Liver (tissue), 8 donors: ENCODE measurements at regions not wholly inside any gene's neighbourhood (a gene's known extent, or its start where the extent isn't known, plus 50 kb on each side); places are given as distances from the start of the nearest gene placed in this dataset.

Experiments used
- DNase-seq: peaks from one replicate; pipeline ENCODE4 v3.0.0-alpha.2; 2017; ENCODE audit warnings: low spot score
- H3K27ac ChIP-seq, 2 donors: one replicate each; pipeline ENCODE4 v1.7.0; 2013; ENCODE audit warnings: inconsistent platforms in 2 of 2, low read length in 2 of 2, control low read depth in 1 of 2, low read depth in 1 of 2, mild to moderate bottlenecking in 1 of 2
- H3K27me3 ChIP-seq, 4 donors: one replicate each; pipeline versions ENCODE4 v1.6.1 to v1.7.0; 2013; ENCODE audit warnings: low read length in 3 of 4, inconsistent platforms in 1 of 4, mild to moderate bottlenecking in 1 of 4, moderate library complexity in 1 of 4; ENCODE audit not compliant: control insufficient read depth in 4 of 4, insufficient read depth in 4 of 4
- H3K36me3 ChIP-seq, 4 donors: one replicate each; pipeline versions ENCODE4 v1.6.1 to v1.7.0; 2013; ENCODE audit warnings: low read length in 3 of 4, mild to moderate bottlenecking in 3 of 4, low read depth in 1 of 4, moderate library complexity in 1 of 4; ENCODE audit not compliant: control insufficient read depth in 4 of 4, insufficient read depth in 3 of 4
- H3K4me1 ChIP-seq, 4 donors: one replicate each; pipeline versions ENCODE4 v1.6.1 to v1.7.0; 2013; ENCODE audit warnings: low read length in 3 of 4, mild to moderate bottlenecking in 3 of 4, moderate library complexity in 1 of 4; ENCODE audit not compliant: control insufficient read depth in 4 of 4, insufficient read depth in 4 of 4
- H3K4me3 ChIP-seq, 3 donors: one replicate each; pipeline versions ENCODE4 v1.6.1 to v1.7.0; 2013; ENCODE audit warnings: low read length in 3 of 3, control low read depth in 1 of 3, low read depth in 1 of 3, mild to moderate bottlenecking in 1 of 3
- H3K9ac ChIP-seq, 2 donors: one replicate each; pipeline ENCODE4 v1.7.0; 2013; ENCODE audit warnings: low read length in 2 of 2, mild to moderate bottlenecking in 2 of 2, moderate library complexity in 2 of 2, control low read depth in 1 of 2, low read depth in 1 of 2
- H3K9me3 ChIP-seq, 4 donors: one replicate each; pipeline versions ENCODE4 v1.6.1 to v1.7.0; 2013; ENCODE audit warnings: low read length in 3 of 4; ENCODE audit not compliant: control insufficient read depth in 4 of 4
- EGR1 ChIP-seq, 2 donors: IDR thresholded peaks; 2 replicates each; pipeline ENCODE4 v1.6.1; 2016 to 2018; ENCODE audit warnings: antibody characterized with exemption in 2 of 2, low read depth in 2 of 2
- FOXA1 ChIP-seq: IDR thresholded peaks from 2 replicates; pipeline ENCODE4 v1.6.1; 2016; ENCODE audit warnings: antibody characterized with exemption
- FOXA2 ChIP-seq: IDR thresholded peaks from 2 replicates; pipeline ENCODE4 v1.6.1; 2016; ENCODE audit warnings: antibody characterized with exemption
- GABPA ChIP-seq, 2 donors: IDR thresholded peaks in 1 of 2; conservative IDR thresholded peaks in 1 of 2; 2 replicates each; pipeline ENCODE4 v1.6.1; 2016; ENCODE audit warnings: antibody characterized with exemption in 2 of 2, mild to moderate bottlenecking in 1 of 2, moderate library complexity in 1 of 2
- HNF4A ChIP-seq, 2 donors: conservative IDR thresholded peaks; 2 replicates each; pipeline ENCODE4 v1.6.1; 2016; ENCODE audit warnings: antibody characterized with exemption in 2 of 2, mild to moderate bottlenecking in 2 of 2
- HNF4G ChIP-seq: IDR thresholded peaks from 2 replicates; pipeline ENCODE4 v1.6.1; 2016; ENCODE audit warnings: antibody characterized with exemption
- JUND ChIP-seq, 2 donors: IDR thresholded peaks; 2 replicates each; pipeline ENCODE4 v1.6.1; 2016; ENCODE audit warnings: antibody characterized with exemption in 2 of 2
- NR2F2 ChIP-seq: IDR thresholded peaks from 2 replicates; pipeline ENCODE4 v1.6.1; 2016; ENCODE audit warnings: antibody characterized with exemption
- RAD21 ChIP-seq, 2 donors: IDR thresholded peaks; 2 replicates each; pipeline ENCODE4 v1.6.1; 2016; ENCODE audit warnings: antibody characterized with exemption in 2 of 2, mild to moderate bottlenecking in 2 of 2
- RXRA ChIP-seq, 2 donors: IDR thresholded peaks; 2 replicates each; pipeline ENCODE4 v1.6.1; 2017 to 2018; ENCODE audit warnings: antibody characterized with exemption in 2 of 2, mild to moderate bottlenecking in 1 of 2
- SP1 ChIP-seq: IDR thresholded peaks from 2 replicates; pipeline ENCODE4 v1.6.1; 2018; ENCODE audit warnings: antibody characterized with exemption, mild to moderate bottlenecking
- TAF1 ChIP-seq: conservative IDR thresholded peaks from 2 replicates; pipeline ENCODE4 v1.6.1; 2016; ENCODE audit warnings: antibody characterized with exemption, mild to moderate bottlenecking
- YY1 ChIP-seq: IDR thresholded peaks from 2 replicates; pipeline ENCODE4 v1.6.1; 2016; ENCODE audit warnings: antibody characterized with exemption, mild to moderate bottlenecking
- WGBS: extraction: QIAGEN DNeasy Blood & Tissue Kit; methylation state at CpG from one replicate; pipeline ENCODE4 v1.1.7; 2013; 5-methylcytosine and 5-hydroxymethylcytosine counted together
- TF ChIP-seq, protein P1 (sequence below): IDR thresholded peaks from 2 replicates; pipeline ENCODE4 v1.6.1; 2016; ENCODE audit warnings: antibody characterized with exemption
- TF ChIP-seq, protein P2 (sequence below): IDR thresholded peaks from 2 replicates; pipeline ENCODE4 v1.6.1; 2016; ENCODE audit warnings: antibody characterized with exemption, mild to moderate bottlenecking
- TF ChIP-seq, protein P3 (sequence below): IDR thresholded peaks from 2 replicates; pipeline ENCODE4 v1.6.1; 2016; ENCODE audit warnings: antibody characterized with exemption
- TF ChIP-seq, protein P4 (sequence below): fragments of 150-350 bp; IDR thresholded peaks from 2 replicates; pipeline ENCODE4 v1.5.1; 2017; ENCODE audit warnings: improper control_type of control experiment, low read depth, low read length; ENCODE audit not compliant: missing input control
- TF ChIP-seq, protein P5 (sequence below): IDR thresholded peaks from 2 replicates; pipeline ENCODE4 v1.6.1; 2016; ENCODE audit warnings: antibody characterized with exemption
- donor health status: healthy.
- donor health status: healthy.
- donor health status: healthy.
- donor health status: healthy.
- donor health status: healthy.

DNA sequence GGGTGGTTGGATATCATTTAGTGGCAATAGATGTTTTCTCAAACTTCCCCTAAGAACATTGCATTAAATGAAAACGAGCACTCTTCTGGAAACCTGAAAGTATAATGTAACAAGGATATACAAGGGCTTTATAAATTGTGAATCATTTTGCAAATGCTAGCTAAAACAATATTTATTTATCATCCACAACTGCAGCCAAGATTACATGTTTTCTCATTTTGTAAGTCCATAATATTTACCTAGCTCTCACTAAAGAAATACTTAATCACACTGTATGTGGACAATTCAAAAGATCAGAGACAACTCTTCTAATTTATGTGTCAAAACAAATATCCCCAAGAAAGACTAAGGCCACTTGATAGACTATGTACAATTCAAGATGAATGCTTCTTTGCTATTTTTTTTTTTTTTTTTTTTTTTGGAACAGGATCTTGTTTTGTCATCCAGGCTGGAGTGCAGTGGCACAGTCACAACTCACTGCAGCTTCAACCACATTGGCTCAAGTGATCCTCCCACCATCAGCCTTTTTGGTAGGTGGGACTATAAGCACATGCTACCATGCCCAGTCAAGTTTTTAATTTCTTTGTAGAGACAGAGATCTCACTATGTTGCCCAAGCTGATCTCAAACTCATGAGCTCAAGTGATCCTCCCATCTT, 427.7 kb upstream of the THBS1 start:
- no peaks in the 10 kb centered on the region for H3K36me3 ChIP-seq
- TF ChIP-seq FOXA1 (no peak), SP1 (no peak), RXRA (IDR thresholded peaks at IDR 0.05) (no peak), RAD21 (IDR thresholded peaks at IDR 0.05) (no peak), NR2F2 (no peak), GABPA (IDR thresholded peaks at IDR 0.05 in 1 of 2, conservative IDR thresholded peaks at IDR 0.05 in 1 of 2) (no peak), TAF1 (no peak), HNF4G (no peak), FOXA2 (no peak), HNF4A (conservative IDR thresholded peaks at IDR 0.05) (no peak), JUND (IDR thresholded peaks at IDR 0.05) (no peak), EGR1 (IDR thresholded peaks at IDR 0.05; ENCODE audit: low read depth in 2 of 2) (no peak), YY1 (no peak)
- TF ChIP-seq, protein P1, sequence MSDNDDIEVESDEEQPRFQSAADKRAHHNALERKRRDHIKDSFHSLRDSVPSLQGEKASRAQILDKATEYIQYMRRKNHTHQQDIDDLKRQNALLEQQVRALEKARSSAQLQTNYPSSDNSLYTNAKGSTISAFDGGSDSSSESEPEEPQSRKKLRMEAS: no peak
- TF ChIP-seq, protein P2, sequence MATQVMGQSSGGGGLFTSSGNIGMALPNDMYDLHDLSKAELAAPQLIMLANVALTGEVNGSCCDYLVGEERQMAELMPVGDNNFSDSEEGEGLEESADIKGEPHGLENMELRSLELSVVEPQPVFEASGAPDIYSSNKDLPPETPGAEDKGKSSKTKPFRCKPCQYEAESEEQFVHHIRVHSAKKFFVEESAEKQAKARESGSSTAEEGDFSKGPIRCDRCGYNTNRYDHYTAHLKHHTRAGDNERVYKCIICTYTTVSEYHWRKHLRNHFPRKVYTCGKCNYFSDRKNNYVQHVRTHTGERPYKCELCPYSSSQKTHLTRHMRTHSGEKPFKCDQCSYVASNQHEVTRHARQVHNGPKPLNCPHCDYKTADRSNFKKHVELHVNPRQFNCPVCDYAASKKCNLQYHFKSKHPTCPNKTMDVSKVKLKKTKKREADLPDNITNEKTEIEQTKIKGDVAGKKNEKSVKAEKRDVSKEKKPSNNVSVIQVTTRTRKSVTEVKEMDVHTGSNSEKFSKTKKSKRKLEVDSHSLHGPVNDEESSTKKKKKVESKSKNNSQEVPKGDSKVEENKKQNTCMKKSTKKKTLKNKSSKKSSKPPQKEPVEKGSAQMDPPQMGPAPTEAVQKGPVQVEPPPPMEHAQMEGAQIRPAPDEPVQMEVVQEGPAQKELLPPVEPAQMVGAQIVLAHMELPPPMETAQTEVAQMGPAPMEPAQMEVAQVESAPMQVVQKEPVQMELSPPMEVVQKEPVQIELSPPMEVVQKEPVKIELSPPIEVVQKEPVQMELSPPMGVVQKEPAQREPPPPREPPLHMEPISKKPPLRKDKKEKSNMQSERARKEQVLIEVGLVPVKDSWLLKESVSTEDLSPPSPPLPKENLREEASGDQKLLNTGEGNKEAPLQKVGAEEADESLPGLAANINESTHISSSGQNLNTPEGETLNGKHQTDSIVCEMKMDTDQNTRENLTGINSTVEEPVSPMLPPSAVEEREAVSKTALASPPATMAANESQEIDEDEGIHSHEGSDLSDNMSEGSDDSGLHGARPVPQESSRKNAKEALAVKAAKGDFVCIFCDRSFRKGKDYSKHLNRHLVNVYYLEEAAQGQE: no peak
- TF ChIP-seq, protein P3, sequence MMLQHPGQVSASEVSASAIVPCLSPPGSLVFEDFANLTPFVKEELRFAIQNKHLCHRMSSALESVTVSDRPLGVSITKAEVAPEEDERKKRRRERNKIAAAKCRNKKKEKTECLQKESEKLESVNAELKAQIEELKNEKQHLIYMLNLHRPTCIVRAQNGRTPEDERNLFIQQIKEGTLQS: no peak
- TF ChIP-seq, protein P4, sequence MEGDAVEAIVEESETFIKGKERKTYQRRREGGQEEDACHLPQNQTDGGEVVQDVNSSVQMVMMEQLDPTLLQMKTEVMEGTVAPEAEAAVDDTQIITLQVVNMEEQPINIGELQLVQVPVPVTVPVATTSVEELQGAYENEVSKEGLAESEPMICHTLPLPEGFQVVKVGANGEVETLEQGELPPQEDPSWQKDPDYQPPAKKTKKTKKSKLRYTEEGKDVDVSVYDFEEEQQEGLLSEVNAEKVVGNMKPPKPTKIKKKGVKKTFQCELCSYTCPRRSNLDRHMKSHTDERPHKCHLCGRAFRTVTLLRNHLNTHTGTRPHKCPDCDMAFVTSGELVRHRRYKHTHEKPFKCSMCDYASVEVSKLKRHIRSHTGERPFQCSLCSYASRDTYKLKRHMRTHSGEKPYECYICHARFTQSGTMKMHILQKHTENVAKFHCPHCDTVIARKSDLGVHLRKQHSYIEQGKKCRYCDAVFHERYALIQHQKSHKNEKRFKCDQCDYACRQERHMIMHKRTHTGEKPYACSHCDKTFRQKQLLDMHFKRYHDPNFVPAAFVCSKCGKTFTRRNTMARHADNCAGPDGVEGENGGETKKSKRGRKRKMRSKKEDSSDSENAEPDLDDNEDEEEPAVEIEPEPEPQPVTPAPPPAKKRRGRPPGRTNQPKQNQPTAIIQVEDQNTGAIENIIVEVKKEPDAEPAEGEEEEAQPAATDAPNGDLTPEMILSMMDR: no peak
- TF ChIP-seq, protein P5, sequence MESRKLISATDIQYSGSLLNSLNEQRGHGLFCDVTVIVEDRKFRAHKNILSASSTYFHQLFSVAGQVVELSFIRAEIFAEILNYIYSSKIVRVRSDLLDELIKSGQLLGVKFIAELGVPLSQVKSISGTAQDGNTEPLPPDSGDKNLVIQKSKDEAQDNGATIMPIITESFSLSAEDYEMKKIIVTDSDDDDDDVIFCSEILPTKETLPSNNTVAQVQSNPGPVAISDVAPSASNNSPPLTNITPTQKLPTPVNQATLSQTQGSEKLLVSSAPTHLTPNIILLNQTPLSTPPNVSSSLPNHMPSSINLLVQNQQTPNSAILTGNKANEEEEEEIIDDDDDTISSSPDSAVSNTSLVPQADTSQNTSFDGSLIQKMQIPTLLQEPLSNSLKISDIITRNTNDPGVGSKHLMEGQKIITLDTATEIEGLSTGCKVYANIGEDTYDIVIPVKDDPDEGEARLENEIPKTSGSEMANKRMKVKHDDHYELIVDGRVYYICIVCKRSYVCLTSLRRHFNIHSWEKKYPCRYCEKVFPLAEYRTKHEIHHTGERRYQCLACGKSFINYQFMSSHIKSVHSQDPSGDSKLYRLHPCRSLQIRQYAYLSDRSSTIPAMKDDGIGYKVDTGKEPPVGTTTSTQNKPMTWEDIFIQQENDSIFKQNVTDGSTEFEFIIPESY: no peak
- H3K4me3 ChIP-seq: no peak overlapping the region
- WGBS: 97% methylated on average over 1 of the region's 1 CpG
- peaks cover 0 to 1% (median 0%) of the 10 kb centered on the region in 4 donors for H3K9me3 ChIP-seq
- H3K9ac ChIP-seq: no peak overlapping the region
- no peak for DNase-seq
- peaks cover 0 to 11% (median 4%) of the 10 kb centered on the region in 4 donors for H3K4me1 ChIP-seq
- H3K27me3 ChIP-seq: no peaks in the 10 kb centered on the region
- no peak overlapping the region for H3K27ac ChIP-seq
